ENCODE measurements at regions not wholly inside any gene's neighbourhood (a gene's known extent, or its start where the extent isn't known, plus 50 kb on each side); places are given as distances from the start of the nearest gene placed in this dataset.

DNA sequence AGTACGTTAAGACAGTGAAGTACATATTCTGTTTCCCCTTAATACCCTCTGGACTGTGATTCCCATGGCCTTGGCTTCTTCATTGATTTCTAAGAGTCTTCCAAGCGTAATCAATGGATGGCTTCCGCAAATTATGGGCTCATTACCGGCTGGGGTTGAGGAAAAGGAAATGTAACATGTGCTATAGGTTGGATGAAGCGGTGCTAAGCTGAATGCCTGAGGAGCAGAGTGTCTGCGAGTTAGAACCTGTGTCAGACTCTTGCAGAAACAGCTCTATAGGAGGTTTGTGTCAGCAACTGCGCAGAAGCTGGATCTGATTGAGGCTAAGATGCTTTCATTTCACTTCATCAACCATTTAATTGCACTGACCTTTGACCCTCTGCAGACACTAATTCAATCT, 114.3 kb upstream of the CDH18 start:
- no peak for DNase-seq

DNA sequence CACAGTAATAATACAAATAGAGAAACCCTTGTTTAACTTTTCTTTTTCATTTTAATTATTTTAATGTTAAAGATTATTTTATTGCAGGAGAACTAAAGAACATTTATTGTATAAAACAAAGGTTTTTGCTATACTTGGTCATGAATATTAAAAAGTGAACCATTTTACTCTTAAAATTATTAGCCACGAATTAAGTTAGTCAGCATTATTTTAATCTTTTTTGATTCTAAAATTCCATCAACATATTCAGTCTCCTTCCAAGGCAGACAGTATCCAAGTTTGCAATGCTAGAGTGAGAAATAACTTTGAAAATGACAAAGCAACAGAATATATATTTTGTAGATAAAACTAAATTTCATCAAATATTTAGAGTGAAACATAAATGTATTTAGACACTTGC, 110.7 kb upstream of the CDH18 start:
- no peak for DNase-seq

DNA sequence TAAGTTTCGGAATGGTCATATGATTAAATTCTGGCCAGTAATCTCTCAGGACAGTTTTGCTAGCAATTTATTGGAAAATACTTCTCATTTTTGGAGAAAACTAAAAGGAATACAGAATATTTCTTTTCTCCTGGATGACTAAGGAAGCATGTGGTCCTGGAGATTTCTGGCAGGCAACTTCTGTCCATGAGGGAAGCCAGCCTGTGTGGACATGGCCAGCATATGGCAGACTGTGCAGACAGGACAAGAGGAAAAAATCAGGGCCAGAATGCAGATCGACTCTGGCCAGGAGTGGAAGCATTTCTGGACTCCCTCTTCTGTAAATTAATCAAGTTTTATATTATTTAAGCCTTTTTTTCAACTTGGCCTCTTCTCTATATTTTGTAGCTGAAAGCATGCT, 100.4 kb upstream of the CDH18 start:
- no peak for DNase-seq

DNA sequence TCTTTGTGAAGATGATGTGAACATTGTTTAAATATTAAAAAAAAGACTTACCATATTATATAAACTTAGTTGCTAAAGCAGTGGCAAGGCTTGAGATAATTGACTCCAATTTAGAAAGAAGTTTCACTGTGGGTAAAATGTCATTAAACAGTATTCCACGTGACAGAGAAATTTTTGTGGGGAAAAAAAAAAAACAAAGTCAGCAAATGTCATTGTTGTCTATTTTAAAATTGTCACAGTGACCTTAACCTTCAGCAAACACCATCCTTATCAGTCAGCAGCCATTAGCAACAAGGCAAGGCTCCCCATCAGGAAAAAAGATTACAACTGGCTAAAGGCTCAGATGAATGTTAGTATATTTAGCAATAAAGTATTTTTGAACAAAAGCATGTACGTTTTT, 99.3 kb upstream of the CDH18 start:
- DNase-seq, result no peak

DNA sequence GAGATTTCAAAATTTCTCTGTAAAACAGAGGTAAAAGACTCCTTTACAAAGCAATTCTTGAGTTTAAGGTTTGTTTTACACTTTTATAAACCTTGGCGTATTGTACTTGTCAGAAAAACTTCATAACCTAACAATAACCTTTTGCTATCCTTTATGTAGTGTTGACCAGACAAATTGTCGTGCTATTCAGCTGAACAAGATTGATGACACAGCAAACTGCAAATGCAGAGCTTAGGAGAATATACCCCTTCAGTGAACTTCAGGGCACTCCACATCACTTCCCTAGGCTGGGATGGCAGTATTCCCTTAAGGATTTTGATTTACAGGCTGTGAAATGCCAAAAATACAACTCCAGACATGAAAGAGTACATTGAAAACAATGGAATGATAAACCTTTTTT, 89.2 kb upstream of the CDH18 start:
- DNase-seq, result no peak

DNA sequence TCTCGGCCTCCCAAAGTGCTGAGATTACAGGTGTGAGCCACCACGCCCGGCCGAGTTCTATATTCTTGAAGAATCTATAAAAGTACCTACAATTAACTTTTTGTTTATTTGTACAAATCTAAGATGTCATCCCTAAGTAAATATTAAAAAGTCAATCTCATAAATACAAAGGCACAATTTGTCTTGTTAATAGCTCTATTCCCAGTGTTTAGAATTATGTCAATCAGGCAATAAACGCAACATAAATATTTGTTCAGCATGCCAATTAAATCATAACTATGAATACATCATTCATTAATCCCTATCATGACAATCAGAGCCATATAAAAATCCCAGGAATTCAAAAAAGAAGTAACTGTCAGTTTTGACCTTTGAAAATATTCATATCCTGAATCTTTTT, 68.9 kb upstream of the CDH18 start:
- DNase-seq, result no peak

DNA sequence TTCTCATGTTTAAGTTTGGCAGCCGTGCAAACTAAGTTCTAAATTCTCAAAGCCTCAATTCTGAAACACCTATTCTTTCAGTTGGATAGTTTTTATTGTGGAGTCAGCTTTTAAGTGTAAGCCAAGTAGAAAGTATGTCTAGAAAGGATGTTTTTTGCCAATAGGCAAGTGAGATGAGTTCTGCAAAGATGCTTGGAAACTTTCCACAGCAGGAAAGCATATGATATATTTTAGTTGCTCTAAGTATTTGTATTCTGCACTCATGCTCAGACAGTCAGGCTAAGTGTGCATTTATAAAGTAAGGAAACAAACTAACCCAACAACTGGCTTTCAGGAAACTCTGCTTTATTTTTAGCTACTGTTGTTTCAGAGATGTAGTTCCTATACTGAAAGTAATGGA, 67.3 kb upstream of the CDH18 start:
- no peak for DNase-seq

DNA sequence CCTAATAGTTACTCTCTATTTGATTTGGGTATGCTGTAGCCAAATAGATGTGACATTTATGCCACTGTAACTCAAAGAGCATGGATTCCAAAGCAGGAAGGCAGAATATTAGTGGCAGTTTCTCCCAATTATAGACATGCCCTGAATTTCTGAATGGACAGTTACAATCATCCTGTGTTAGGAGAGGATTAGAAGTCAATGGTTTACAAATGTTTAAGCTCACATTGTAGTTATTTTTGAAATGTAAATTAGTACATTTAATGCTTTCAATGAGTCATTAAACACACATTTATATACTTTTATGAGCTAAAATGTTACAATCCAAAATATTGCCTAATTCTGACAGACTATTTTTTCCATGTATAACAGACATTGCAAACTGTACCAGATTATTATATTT, 62.3 kb upstream of the CDH18 start:
- DNase-seq, result no peak

DNA sequence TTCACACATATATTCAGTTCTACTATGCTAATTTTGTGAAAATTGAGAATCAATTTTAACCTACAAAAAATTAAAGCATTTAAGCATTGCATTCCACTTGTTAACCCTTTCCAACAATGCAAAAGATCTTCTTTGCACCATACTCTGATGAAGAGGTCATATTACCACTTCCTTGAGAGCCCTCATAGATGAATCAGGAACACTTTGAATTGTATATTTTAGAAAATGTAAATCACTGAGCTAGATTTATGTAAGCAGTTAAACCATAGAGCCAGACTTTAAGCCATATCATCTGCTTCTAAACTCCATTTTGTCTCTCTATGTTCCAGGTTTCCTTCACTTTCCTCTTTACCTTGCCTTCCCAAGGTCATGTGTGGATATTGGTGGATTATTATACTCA, 56.5 kb upstream of the CDH18 start:
- no peak for DNase-seq

DNA sequence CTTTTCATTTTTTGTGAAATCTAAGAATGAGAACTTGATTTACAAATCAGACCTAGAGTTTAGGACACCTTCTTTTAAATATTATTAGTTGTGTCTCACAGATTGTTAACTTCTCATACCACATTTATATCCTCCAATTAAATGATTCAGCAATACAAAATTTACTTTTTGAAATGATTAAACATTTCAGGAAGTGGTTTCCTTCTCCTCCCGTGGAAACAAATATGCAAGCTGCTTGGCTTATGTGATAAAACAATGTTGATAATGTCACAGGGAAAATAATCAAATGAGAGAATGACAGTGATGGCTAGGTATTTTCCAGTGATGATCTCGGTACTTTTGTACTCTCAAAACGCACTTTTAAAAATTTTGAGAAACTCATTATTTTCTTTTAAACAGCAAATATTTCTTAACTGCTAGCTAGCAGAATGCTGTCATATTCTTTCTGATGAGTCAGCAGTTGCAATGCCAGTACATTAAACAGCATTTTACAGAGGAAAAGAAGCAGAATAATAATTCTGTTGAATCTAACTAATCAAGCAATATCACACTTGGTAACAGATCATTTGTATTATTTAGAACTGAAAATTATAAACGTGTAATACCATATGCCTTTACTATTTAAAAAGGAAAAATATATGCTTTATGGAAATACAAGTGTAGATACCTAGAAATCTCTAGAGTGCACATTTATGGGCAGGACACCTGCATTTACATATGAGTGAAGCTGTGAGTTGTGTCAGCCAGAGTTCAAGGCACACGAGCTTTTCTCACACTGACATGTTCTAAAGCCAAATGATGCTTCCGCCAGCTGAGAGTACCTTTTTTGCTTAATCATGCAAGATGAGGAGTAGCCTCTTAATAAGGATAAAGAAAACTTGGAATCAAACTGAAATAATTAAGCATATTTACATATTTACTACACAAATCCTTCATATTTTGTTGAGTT, 53.6 kb upstream of the CDH18 start:
- no peak for DNase-seq

DNA sequence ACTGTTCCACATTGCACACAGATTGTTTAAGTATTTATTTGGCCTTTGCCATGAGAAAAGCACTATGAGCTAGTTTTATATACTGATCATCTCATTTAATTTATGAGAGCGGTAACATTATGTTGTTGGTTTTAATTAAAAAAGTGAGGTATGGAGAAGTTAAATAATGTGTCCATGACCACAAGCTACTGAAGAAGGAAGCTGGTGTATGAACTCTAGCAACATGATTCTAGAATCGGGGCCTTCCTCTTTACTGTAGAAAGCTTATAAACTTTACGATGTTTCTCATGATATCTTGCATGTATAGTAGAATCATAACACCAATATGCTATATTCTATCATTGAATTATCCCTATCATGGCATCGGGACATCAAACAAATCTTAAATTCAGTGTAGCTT, 52.9 kb upstream of the CDH18 start:
- no peak for DNase-seq

Measured in GF-D8 (cell line).